COLO668 (cell line): ENCODE measurements at regions not wholly inside any gene's neighbourhood (a gene's known extent, or its start where the extent isn't known, plus 50 kb on each side); places are given as distances from the start of the nearest gene placed in this dataset.

Source experiments
- DNase-seq: peaks from one replicate; lab custom pipeline; 2025; ENCODE audit not compliant: unreplicated experiment; lab: John Stamatoyannopoulos, UW

GRCh38 chr5:23579566-23579965 lies 72.2 kb downstream of the PRDM9 start:
- no peak for DNase-seq

GRCh38 chr5:23583081-23583480 lies 75.7 kb downstream of the PRDM9 start:
- DNase-seq = no peak

- DNase-seq = no peak
These were observed 81.5 kb downstream of the PRDM9 start for GRCh38 chr5:23588841-23589326.

GRCh38 chr5:23591250-23591649 lies 83.8 kb downstream of the PRDM9 start:
- no peak for DNase-seq

GRCh38 chr5:23606927-23607326 lies 99.5 kb downstream of the PRDM9 start:
- DNase-seq = no peak

GRCh38 chr5:23612701-23613100 lies 105.3 kb downstream of the PRDM9 start:
- no peak for DNase-seq

- DNase-seq = no peak
These were observed 106.2 kb downstream of the PRDM9 start for GRCh38 chr5:23613566-23613965.

- DNase-seq = no peak
These were observed 107.0 kb downstream of the PRDM9 start for GRCh38 chr5:23614422-23614821.

GRCh38 chr5:23626961-23627360 lies 119.6 kb downstream of the PRDM9 start:
- DNase-seq = no peak

- DNase-seq = no peak
These were observed 120.6 kb downstream of the PRDM9 start for GRCh38 chr5:23627976-23628375.

- DNase-seq = no peak
These were observed 122.0 kb downstream of the PRDM9 start for GRCh38 chr5:23629396-23629795.

GRCh38 chr5:23631302-23632045 lies 124.1 kb downstream of the PRDM9 start:
- DNase-seq = no peak

- DNase-seq = no peak
These were observed 128.5 kb downstream of the PRDM9 start for GRCh38 chr5:23635938-23636337.

- no peak for DNase-seq
These were observed 131.9 kb downstream of the PRDM9 start for GRCh38 chr5:23639326-23639725.

- DNase-seq = no peak
These were observed 141.2 kb downstream of the PRDM9 start for GRCh38 chr5:23648656-23649055.

- DNase-seq = no peak
These were observed 142.2 kb downstream of the PRDM9 start for GRCh38 chr5:23649594-23649993.

GRCh38 chr5:23655674-23656073 lies 148.3 kb downstream of the PRDM9 start:
- no peak for DNase-seq

- no peak for DNase-seq
These were observed 168.0 kb downstream of the PRDM9 start for GRCh38 chr5:23675456-23675855.

GRCh38 chr5:23677996-23678395 lies 170.6 kb downstream of the PRDM9 start:
- DNase-seq = no peak

GRCh38 chr5:23684103-23684502 lies 176.7 kb downstream of the PRDM9 start:
- DNase-seq = no peak

GRCh38 chr5:23703940-23704855 lies 196.8 kb downstream of the PRDM9 start:
- DNase-seq = no peak

- no peak for DNase-seq
These were observed 210.1 kb downstream of the PRDM9 start for GRCh38 chr5:23717486-23717885.
